Endothelial cell of umbilical vein (primary cell): ENCODE measurements at regions not wholly inside any gene's neighbourhood (a gene's known extent, or its start where the extent isn't known, plus 50 kb on each side); places are given as distances from the start of the nearest gene placed in this dataset.
A peak's percentile ranks its signal among the peaks of the same experiment; 100 is the strongest.

ENCODE experiments used
- BruUV-seq: library from RNA; stranded (reverse); fragments of 400-500 nt; replicated peaks from 2 replicates; lab custom pipeline; 2021; lab: Mats Ljungman, UMichigan
- CTCF ChIA-PET: fragments of 300-600, 350-600 bp; sonication (Branson Sonifier 250); formaldehyde crosslinking; loops from one replicate; lab custom pipeline; 2021; ENCODE audit warnings: antibody characterized with exemption, inconsistent platforms; lab: Charles Lee
- POLR2A ChIA-PET: fragments of 300-600, 350-600 bp; sonication (Branson Sonifier 250); formaldehyde crosslinking; loops from one replicate; lab custom pipeline; 2021; ENCODE audit warnings: antibody characterized with exemption, inconsistent platforms; lab: Charles Lee
- DNase-seq: peaks from one replicate; pipeline ENCODE4 v3.0.0-alpha.2; 2011; ENCODE audit warnings: low read depth, low spot score
- FAIRE-seq: peaks from 2 replicates; lab custom pipeline; 2011; peaks lifted over from hg19 to GRCh38; lab: Jason Lieb, UNC
- H2AFZ ChIP-seq: 2 replicates; pipeline ENCODE4 v1.6.0; 2012; ENCODE audit warnings: low read depth, low read length, control low read depth, inconsistent platforms
- H3K27ac ChIP-seq: 2 replicates; pipeline ENCODE4 v1.5.1; 2011; ENCODE audit warnings: low read depth, mild to moderate bottlenecking, control low read depth, low read length, moderate library complexity; ENCODE audit not compliant: insufficient read depth
- H3K27me3 ChIP-seq, 2 experiments: 2 replicates each; pipeline versions ENCODE4 v1.6.0 to v1.6.1; 2011; ENCODE audit warnings: low read length in 2 of 2, mixed read lengths in 1 of 2; ENCODE audit not compliant: control insufficient read depth in 2 of 2, insufficient read depth in 2 of 2
- H3K36me3 ChIP-seq, 2 experiments: 2 replicates in 1 of 2; 3 replicates in 1 of 2; pipeline ENCODE4 v1.5.1; 2011; ENCODE audit warnings: low read length in 2 of 2, mild to moderate bottlenecking in 1 of 2, moderate library complexity in 1 of 2; ENCODE audit not compliant: control insufficient read depth in 2 of 2, insufficient read depth in 2 of 2; ENCODE audit errors: extremely low read depth in 1 of 2
- H3K4me1 ChIP-seq: 3 replicates; pipeline ENCODE4 v1.5.1; 2011; ENCODE audit warnings: mild to moderate bottlenecking, low read length; ENCODE audit not compliant: control insufficient read depth, insufficient read depth; ENCODE audit errors: extremely low read depth
- H3K4me2 ChIP-seq: 2 replicates; pipeline ENCODE4 v1.6.1; 2011; ENCODE audit warnings: low read length, control low read depth, mixed read lengths; ENCODE audit not compliant: insufficient read depth
- H3K4me3 ChIP-seq, 3 experiments: fragments of 200-600 bp in 1 of 3; sonication (generic), shearing (Covaris generic) in 1 of 3; replicated peaks in 1 of 3; 2 replicates each; pipeline ENCODE4 v1.5.1; 2011 to 2016; ENCODE audit warnings: control low read depth in 3 of 3, low read length in 3 of 3, mild to moderate bottlenecking in 2 of 3, inconsistent platforms in 1 of 3, low read depth in 1 of 3, moderate library complexity in 1 of 3; ENCODE audit not compliant: insufficient read depth in 1 of 3
- H3K79me2 ChIP-seq: 2 replicates; pipeline ENCODE4 v1.6.0; 2012; ENCODE audit warnings: low read length, inconsistent platforms; ENCODE audit not compliant: control insufficient read depth, insufficient read depth
- H3K9ac ChIP-seq: replicated peaks from 2 replicates; pipeline ENCODE3; 2011; ENCODE audit warnings: low read length, control low read depth; ENCODE audit not compliant: insufficient read depth; ENCODE audit errors: extremely low read depth
- H3K9me1 ChIP-seq: replicated peaks from 3 replicates; pipeline ENCODE4 v1.6.0; 2011; ENCODE audit warnings: mild to moderate bottlenecking, low read length; ENCODE audit not compliant: control insufficient read depth, insufficient read depth; ENCODE audit errors: extremely low read depth
- H3K9me3 ChIP-seq: replicated peaks from 2 replicates; pipeline ENCODE4 v1.5.1; 2012; ENCODE audit warnings: low read length, inconsistent platforms; ENCODE audit not compliant: control insufficient read depth, insufficient read depth
- H4K20me1 ChIP-seq: replicated peaks from 2 replicates; pipeline ENCODE3; 2011; ENCODE audit warnings: mild to moderate bottlenecking, low read length; ENCODE audit not compliant: control insufficient read depth, insufficient read depth; ENCODE audit errors: extremely low read depth
- CTCF ChIP-seq, 2 donors: IDR thresholded peaks; 1 replicate in 1 of 2; 2 replicates in 1 of 2; pipeline ENCODE4 v1.5.1; 2011; ENCODE audit warnings: low read length in 2 of 2, mild to moderate bottlenecking in 2 of 2, moderate library complexity in 2 of 2, control low read depth in 1 of 2, inconsistent platforms in 1 of 2, low read depth in 1 of 2; ENCODE audit not compliant: insufficient read depth in 1 of 2; ENCODE audit errors: extremely low read depth in 1 of 2
- EZH2 ChIP-seq: IDR thresholded peaks from 2 replicates; pipeline ENCODE4 v1.6.1; 2012; ENCODE audit warnings: borderline replicate concordance, low read depth, mild to moderate bottlenecking, moderate library complexity, low read length, inconsistent platforms; ENCODE audit not compliant: severe bottlenecking
- FOS ChIP-seq: IDR thresholded peaks from 2 replicates; pipeline ENCODE4 v1.6.1; 2011; ENCODE audit warnings: mild to moderate bottlenecking, low read length, moderate library complexity, borderline replicate concordance; ENCODE audit not compliant: insufficient read depth
- GATA2 ChIP-seq: IDR thresholded peaks from 2 replicates; pipeline ENCODE4 v1.7.0; 2011; ENCODE audit warnings: low read depth, mild to moderate bottlenecking, moderate library complexity, mixed read lengths, low read length; ENCODE audit not compliant: insufficient read length, insufficient read depth
- JUN ChIP-seq: IDR thresholded peaks from 2 replicates; pipeline ENCODE4 v1.6.1; 2011; ENCODE audit warnings: borderline replicate concordance, low read depth; ENCODE audit not compliant: insufficient read length, insufficient read depth
- MAX ChIP-seq: IDR thresholded peaks from 2 replicates; pipeline ENCODE4 v1.6.1; 2011; ENCODE audit not compliant: insufficient read depth, insufficient read length
- MYC ChIP-seq: IDR thresholded peaks from one replicate; pipeline ENCODE4 v1.6.1; 2011; ENCODE audit warnings: mild to moderate bottlenecking, low read depth, low read length
- POLR2A ChIP-seq: IDR thresholded peaks from 2 replicates; pipeline ENCODE4 v1.6.1; 2012; ENCODE audit warnings: low read depth, mild to moderate bottlenecking, control low read depth, low read length
- POLR2AphosphoS5 ChIP-seq: IDR thresholded peaks from 2 replicates; pipeline ENCODE4 v1.6.1; 2012; ENCODE audit warnings: low read depth, mild to moderate bottlenecking, control low read depth, low read length, moderate library complexity; ENCODE audit not compliant: insufficient read depth
- dilution Hi-C: fragments of 300-500 bp; cut with MboI; formaldehyde crosslinking; loops from one replicate; pipeline ENCODE4 v1.15.0; 2019; ENCODE audit warnings: low sequenced_read_pairs; ENCODE audit not compliant: extremely low pct_ligation_motif_present
- intact Hi-C: fragments of 100-400 bp; cut with micrococcal nuclease; formaldehyde crosslinking; loops from one replicate; pipeline ENCODE4 v1.10.0; 2022

- TF ChIP-seq JUN (no peak), CTCF (IDR thresholded peaks at IDR 0.05; ENCODE audit: extremely low read depth in 1 of 2, insufficient read depth in 1 of 2, low read depth in 1 of 2, low read length in 2 of 2) (no peak), POLR2A (no peak), MYC (no peak)
- Histone ChIP-seq H3K9me3 (no peaks in the 10 kb centered on the region), H3K36me3 (no peaks in the 10 kb centered on the region), H3K27me3 (no peaks in the 10 kb centered on the region), H4K20me1 (no peaks in the 10 kb centered on the region), H3K9me1 (no peaks in the 10 kb centered on the region), H3K27ac (no peak overlapping the region), H3K4me1 (no peaks in the 10 kb centered on the region), H2AFZ (no peak overlapping the region), H3K4me2 (no peak overlapping the region), H3K4me3 (no peak overlapping the region), H3K9ac (no peak overlapping the region), H3K79me2 (no peaks in the 10 kb centered on the region)
- no TSS peak for BruUV-seq
- intact Hi-C loops: no loop called here
- POLR2A ChIA-PET: no interaction called here
- no peak for FAIRE-seq
- no peak for DNase-seq
- dilution Hi-C loops: no loop called here
- CTCF ChIA-PET: no interaction called here
These were observed 80.4 kb downstream of the EDNRB start for GRCh38 chr13:77838271-77838670.

- ChIA-PET POLR2A (no interaction called here), CTCF (no interaction called here)
- no peaks in the 10 kb centered on the region for H3K36me3 ChIP-seq
- no peaks in the 10 kb centered on the region for H4K20me1 ChIP-seq
- dilution Hi-C loops (no loop called here), intact Hi-C loops (no loop called here)
- no peak overlapping the region for H3K9ac ChIP-seq
- no peak for DNase-seq
- no peaks in the 10 kb centered on the region for H3K4me1 ChIP-seq
- BruUV-seq: no TSS peak
- H2AFZ ChIP-seq: peak overlapping the region; percentile 21
- H3K27me3 ChIP-seq: no peaks in the 10 kb centered on the region
- H3K4me3 ChIP-seq: no peak overlapping the region
- H3K79me2 ChIP-seq: no peaks in the 10 kb centered on the region
- FAIRE-seq: no peak
- no peaks in the 10 kb centered on the region for H3K9me3 ChIP-seq
- TF ChIP-seq MYC: no peak
- no peak for TF ChIP-seq CTCF (IDR thresholded peaks at IDR 0.05; ENCODE audit: extremely low read depth in 1 of 2, insufficient read depth in 1 of 2, low read depth in 1 of 2, low read length in 2 of 2)
- no peak for TF ChIP-seq EZH2
- TF ChIP-seq MAX: no peak
- TF ChIP-seq JUN: no peak
- no peak for TF ChIP-seq POLR2A
- no peak for TF ChIP-seq FOS
- no peak for TF ChIP-seq POLR2AphosphoS5
- no peak for TF ChIP-seq GATA2
- H3K9me1 ChIP-seq: no peaks in the 10 kb centered on the region
- H3K4me2 ChIP-seq: no peak overlapping the region
- no peak overlapping the region for H3K27ac ChIP-seq
These were observed 82.2 kb downstream of the EDNRB start for GRCh38 chr13:77836423-77836822.
